ENCODE measurements at regions not wholly inside any gene's neighbourhood (a gene's known extent, or its start where the extent isn't known, plus 50 kb on each side); places are given as distances from the start of the nearest gene placed in this dataset.
"Not testable (repeated sequence)": the region's sequence is repeated elsewhere in the genome, so short reads cannot be mapped to it uniquely, and the experiment has no call there.

- no peaks in the 10 kb centered on the region for H3K9me3 Mint-ChIP-seq
- ATAC-seq (replicated peaks; ENCODE audit: extremely low read depth, poor library complexity, severe bottlenecking) (no peak), DNase-seq (ENCODE audit: low spot score in 2 of 2) (no peak)
- peaks cover 2% of the 10 kb centered on the region for H3K36me3 Mint-ChIP-seq (ENCODE audit: insufficient read depth)
- peaks cover 61% of the 10 kb centered on the region for H3K27me3 Mint-ChIP-seq
- H3K4me3 Mint-ChIP-seq = no peak overlapping the region
- no peak overlapping the region for H3K27ac Mint-ChIP-seq (ENCODE audit: low read depth)
- H3K4me1 Mint-ChIP-seq = no peaks in the 10 kb centered on the region
These were observed 601.3 kb downstream of the ETS1 start for GRCh38 chr11:127986073-127986472.

- no peak for ATAC-seq (replicated peaks; ENCODE audit: extremely low read depth, poor library complexity, severe bottlenecking)
- Mint-ChIP-seq H3K9me3 (no peaks in the 10 kb centered on the region), H3K4me3 (no peak overlapping the region), H3K27ac (ENCODE audit: low read depth) (no peak overlapping the region), H3K27me3 (peaks cover 58% of the 10 kb centered on the region), H3K36me3 (ENCODE audit: insufficient read depth) (no peaks in the 10 kb centered on the region), H3K4me1 (no peaks in the 10 kb centered on the region)
- no peak for DNase-seq (ENCODE audit: low spot score in 2 of 2)
These were observed 614.5 kb downstream of the ETS1 start for GRCh38 chr11:127972816-127973215.

- ATAC-seq (replicated peaks; ENCODE audit: extremely low read depth, poor library complexity, severe bottlenecking) (no peak), DNase-seq (ENCODE audit: low spot score in 2 of 2) (no peak)
- no peaks in the 10 kb centered on the region for H3K9me3 Mint-ChIP-seq
- no peaks in the 10 kb centered on the region for H3K36me3 Mint-ChIP-seq (ENCODE audit: insufficient read depth)
- H3K27me3 Mint-ChIP-seq = peaks cover 67% of the 10 kb centered on the region
- H3K4me3 Mint-ChIP-seq = no peak overlapping the region
- H3K27ac Mint-ChIP-seq (ENCODE audit: low read depth) = no peak overlapping the region
- H3K4me1 Mint-ChIP-seq = no peaks in the 10 kb centered on the region
These were observed 615.9 kb downstream of the ETS1 start for GRCh38 chr11:127971448-127971847.

GRCh38 chr11:127966821-127967220 lies 620.5 kb downstream of the ETS1 start:
- H3K36me3 Mint-ChIP-seq (ENCODE audit: insufficient read depth) = no peaks in the 10 kb centered on the region
- H3K27ac Mint-ChIP-seq (ENCODE audit: low read depth) = no peak overlapping the region
- ATAC-seq (replicated peaks; ENCODE audit: extremely low read depth, poor library complexity, severe bottlenecking) (no peak), DNase-seq (ENCODE audit: low spot score in 2 of 2) (no peak)
- no peaks in the 10 kb centered on the region for H3K9me3 Mint-ChIP-seq
- peaks cover 75% of the 10 kb centered on the region for H3K27me3 Mint-ChIP-seq
- H3K4me3 Mint-ChIP-seq = no peak overlapping the region
- H3K4me1 Mint-ChIP-seq = no peaks in the 10 kb centered on the region

- Mint-ChIP-seq H3K4me3 (no peak overlapping the region), H3K27me3 (peaks cover 67% of the 10 kb centered on the region), H3K36me3 (ENCODE audit: insufficient read depth) (no peaks in the 10 kb centered on the region), H3K27ac (ENCODE audit: low read depth) (no peak overlapping the region), H3K9me3 (no peaks in the 10 kb centered on the region), H3K4me1 (no peaks in the 10 kb centered on the region)
- DNase-seq (ENCODE audit: low spot score in 2 of 2) (no peak), ATAC-seq (replicated peaks; ENCODE audit: extremely low read depth, poor library complexity, severe bottlenecking) (no peak)
These were observed 621.3 kb downstream of the ETS1 start for GRCh38 chr11:127965939-127966668.

- Mint-ChIP-seq H3K4me1 (no peaks in the 10 kb centered on the region), H3K9me3 (no peaks in the 10 kb centered on the region), H3K4me3 (no peak overlapping the region), H3K27ac (ENCODE audit: low read depth) (no peak overlapping the region), H3K27me3 (peaks cover 66% of the 10 kb centered on the region), H3K36me3 (ENCODE audit: insufficient read depth) (no peaks in the 10 kb centered on the region)
- no peak for ATAC-seq (replicated peaks; ENCODE audit: extremely low read depth, poor library complexity, severe bottlenecking)
- DNase-seq (ENCODE audit: low spot score in 2 of 2) = no peak
These were observed 624.9 kb downstream of the ETS1 start for GRCh38 chr11:127962416-127962815.

GRCh38 chr11:127950162-127950561 lies 637.2 kb downstream of the ETS1 start:
- Mint-ChIP-seq H3K36me3 (ENCODE audit: insufficient read depth) (peaks cover 1% of the 10 kb centered on the region), H3K4me3 (no peak overlapping the region), H3K27ac (ENCODE audit: low read depth) (no peak overlapping the region), H3K9me3 (no peaks in the 10 kb centered on the region), H3K27me3 (peaks cover 63% of the 10 kb centered on the region), H3K4me1 (no peaks in the 10 kb centered on the region)
- no peak for ATAC-seq (replicated peaks; ENCODE audit: extremely low read depth, poor library complexity, severe bottlenecking)
- no peak for DNase-seq (ENCODE audit: low spot score in 2 of 2)

- no peaks in the 10 kb centered on the region for H3K4me1 Mint-ChIP-seq
- peaks cover 44% of the 10 kb centered on the region for H3K27me3 Mint-ChIP-seq
- no peak overlapping the region for H3K4me3 Mint-ChIP-seq
- DNase-seq (ENCODE audit: low spot score in 2 of 2) = no peak
- no peaks in the 10 kb centered on the region for H3K9me3 Mint-ChIP-seq
- ATAC-seq (replicated peaks; ENCODE audit: extremely low read depth, poor library complexity, severe bottlenecking) = no peak
- H3K36me3 Mint-ChIP-seq (ENCODE audit: insufficient read depth) = no peaks in the 10 kb centered on the region
- no peak overlapping the region for H3K27ac Mint-ChIP-seq (ENCODE audit: low read depth)
These were observed 643.6 kb downstream of the ETS1 start for GRCh38 chr11:127943763-127944162.

GRCh38 chr11:127943152-127943551 lies 644.2 kb downstream of the ETS1 start:
- Mint-ChIP-seq H3K36me3 (ENCODE audit: insufficient read depth) (no peaks in the 10 kb centered on the region), H3K27ac (ENCODE audit: low read depth) (no peak overlapping the region), H3K4me3 (no peak overlapping the region), H3K4me1 (no peaks in the 10 kb centered on the region), H3K9me3 (no peaks in the 10 kb centered on the region), H3K27me3 (peaks cover 44% of the 10 kb centered on the region)
- DNase-seq (ENCODE audit: low spot score in 2 of 2) = no peak
- ATAC-seq (replicated peaks; ENCODE audit: extremely low read depth, poor library complexity, severe bottlenecking) = no peak

- DNase-seq (ENCODE audit: low spot score in 2 of 2); H3K4me1 Mint-ChIP-seq; H3K9me3 Mint-ChIP-seq; H3K4me3 Mint-ChIP-seq; ATAC-seq (replicated peaks; ENCODE audit: extremely low read depth, poor library complexity, severe bottlenecking); H3K36me3 Mint-ChIP-seq (ENCODE audit: insufficient read depth); H3K27ac Mint-ChIP-seq (ENCODE audit: low read depth): not testable (repeated sequence)
- peaks cover 50% of the 10 kb centered on the region for H3K27me3 Mint-ChIP-seq
These were observed 645.8 kb downstream of the ETS1 start for GRCh38 chr11:127941554-127941953.

GRCh38 chr11:127939000-127939399 lies 648.4 kb downstream of the ETS1 start:
- H3K27ac Mint-ChIP-seq (ENCODE audit: low read depth) = no peak overlapping the region
- ATAC-seq (replicated peaks; ENCODE audit: extremely low read depth, poor library complexity, severe bottlenecking) = no peak
- peaks cover 73% of the 10 kb centered on the region for H3K27me3 Mint-ChIP-seq
- no peaks in the 10 kb centered on the region for H3K4me1 Mint-ChIP-seq
- DNase-seq (ENCODE audit: low spot score in 2 of 2) = no peak
- H3K4me3 Mint-ChIP-seq = no peak overlapping the region
- H3K9me3 Mint-ChIP-seq = no peaks in the 10 kb centered on the region
- H3K36me3 Mint-ChIP-seq (ENCODE audit: insufficient read depth) = no peaks in the 10 kb centered on the region

- H3K4me3 Mint-ChIP-seq = no peak overlapping the region
- no peaks in the 10 kb centered on the region for H3K9me3 Mint-ChIP-seq
- H3K4me1 Mint-ChIP-seq = no peaks in the 10 kb centered on the region
- DNase-seq (ENCODE audit: low spot score in 2 of 2) (no peak), ATAC-seq (replicated peaks; ENCODE audit: extremely low read depth, poor library complexity, severe bottlenecking) (no peak)
- no peaks in the 10 kb centered on the region for H3K36me3 Mint-ChIP-seq (ENCODE audit: insufficient read depth)
- H3K27me3 Mint-ChIP-seq = peaks cover 50% of the 10 kb centered on the region
- no peak overlapping the region for H3K27ac Mint-ChIP-seq (ENCODE audit: low read depth)
These were observed 652.3 kb downstream of the ETS1 start for GRCh38 chr11:127935081-127935480.

GRCh38 chr11:127933961-127934360 lies 653.4 kb downstream of the ETS1 start:
- H3K4me3 Mint-ChIP-seq; ATAC-seq (replicated peaks; ENCODE audit: extremely low read depth, poor library complexity, severe bottlenecking): not testable (repeated sequence)

More at GRCh38 chr11:127933961-127934360, 653.4 kb downstream of the ETS1 start:
- H3K36me3 Mint-ChIP-seq (ENCODE audit: insufficient read depth); H3K4me1 Mint-ChIP-seq; H3K9me3 Mint-ChIP-seq; DNase-seq (ENCODE audit: low spot score in 2 of 2); H3K27ac Mint-ChIP-seq (ENCODE audit: low read depth): not testable (repeated sequence)
- peaks cover 60% of the 10 kb centered on the region for H3K27me3 Mint-ChIP-seq
